Parathyroid adenoma (tissue), 2 donors: ENCODE measurements at regions not wholly inside any gene's neighbourhood (a gene's known extent, or its start where the extent isn't known, plus 50 kb on each side); places are given as distances from the start of the nearest gene placed in this dataset.
"Not testable (repeated sequence)": the region's sequence is repeated elsewhere in the genome, so short reads cannot be mapped to it uniquely, and the experiment has no call there.

Experiments
- H2AFZ ChIP-seq: fragments of 300-600 bp; sonication (generic); one replicate; pipeline ENCODE4 v1.7.0; 2017; ENCODE audit warnings: antibody characterized with exemption, mild to moderate bottlenecking
- H3K27ac ChIP-seq: fragments of 300-600 bp; sonication (generic); one replicate; pipeline ENCODE4 v1.7.0; 2017
- H3K27me3 ChIP-seq: fragments of 300-600 bp; sonication (generic); one replicate; pipeline ENCODE4 v1.7.0; 2017; ENCODE audit warnings: low read length; ENCODE audit not compliant: control insufficient read depth, insufficient read depth
- H3K36me3 ChIP-seq: fragments of 300-600 bp; sonication (generic); one replicate; pipeline ENCODE4 v1.7.0; 2017; ENCODE audit warnings: low read length; ENCODE audit not compliant: control insufficient read depth, insufficient read depth
- H3K4me1 ChIP-seq: fragments of 300-600 bp; sonication (generic); one replicate; pipeline ENCODE4 v1.7.0; 2017; ENCODE audit warnings: control low read depth
- H3K4me2 ChIP-seq: fragments of 300-600 bp; sonication (generic); one replicate; pipeline ENCODE4 v1.7.0; 2017; ENCODE audit warnings: low read length
- H3K4me3 ChIP-seq: fragments of 300-600 bp; sonication (generic); one replicate; pipeline ENCODE4 v1.7.0; 2017; ENCODE audit warnings: low read depth, low read length
- H3K79me2 ChIP-seq: fragments of 300-600 bp; sonication (generic); one replicate; pipeline ENCODE4 v1.7.0; 2017; ENCODE audit warnings: control low read depth
- H3K9ac ChIP-seq: fragments of 300-600 bp; sonication (generic); one replicate; pipeline ENCODE4 v1.7.0; 2017; ENCODE audit warnings: mild to moderate bottlenecking
- H3K9me3 ChIP-seq: fragments of 300-600 bp; sonication (generic); one replicate; pipeline ENCODE4 v1.7.0; 2017; ENCODE audit warnings: low read length; ENCODE audit not compliant: control insufficient read depth
- CTCF ChIP-seq: fragments of 300-600 bp; sonication (generic); IDR thresholded peaks from one replicate; pipeline ENCODE4 v1.7.0; 2017; ENCODE audit warnings: antibody characterized with exemption, mild to moderate bottlenecking
- donor health status: primary hyperparathyroidism.

GRCh38 chr4:181835348-181835747, 407.9 kb upstream of the TENM3 start:
- H3K79me2 ChIP-seq = no peaks in the 10 kb centered on the region
- no peaks in the 10 kb centered on the region for H3K4me1 ChIP-seq
- no peaks in the 10 kb centered on the region for H3K36me3 ChIP-seq
- no peak overlapping the region for H3K9ac ChIP-seq
- no peaks in the 10 kb centered on the region for H3K9me3 ChIP-seq
- no peak for TF ChIP-seq CTCF
- no peaks in the 10 kb centered on the region for H3K27me3 ChIP-seq
- no peak overlapping the region for H3K4me3 ChIP-seq
- no peak overlapping the region for H3K27ac ChIP-seq
- no peak overlapping the region for H2AFZ ChIP-seq
- no peak overlapping the region for H3K4me2 ChIP-seq

GRCh38 chr4:181838253-181838652, 404.9 kb upstream of the TENM3 start:
- H3K27me3 ChIP-seq = no peaks in the 10 kb centered on the region
- H3K79me2 ChIP-seq = no peaks in the 10 kb centered on the region
- no peak overlapping the region for H3K4me3 ChIP-seq
- H3K9me3 ChIP-seq = no peaks in the 10 kb centered on the region
- no peaks in the 10 kb centered on the region for H3K4me1 ChIP-seq
- no peaks in the 10 kb centered on the region for H3K36me3 ChIP-seq
- no peak overlapping the region for H3K9ac ChIP-seq
- no peak overlapping the region for H3K27ac ChIP-seq
- TF ChIP-seq CTCF = no peak
- no peak overlapping the region for H3K4me2 ChIP-seq
- no peak overlapping the region for H2AFZ ChIP-seq

GRCh38 chr4:181843797-181844196, 399.4 kb upstream of the TENM3 start:
- H3K9ac ChIP-seq, H2AFZ ChIP-seq, H3K36me3 ChIP-seq, H3K4me2 ChIP-seq, H3K27ac ChIP-seq, H3K27me3 ChIP-seq, H3K4me3 ChIP-seq, H3K79me2 ChIP-seq, H3K9me3 ChIP-seq, H3K4me1 ChIP-seq: not testable (repeated sequence)

- no peaks in the 10 kb centered on the region for H3K36me3 ChIP-seq
- H3K27ac ChIP-seq = no peak overlapping the region
- H2AFZ ChIP-seq = no peak overlapping the region
- H3K9ac ChIP-seq = no peak overlapping the region
- H3K4me3 ChIP-seq = no peak overlapping the region
- no peaks in the 10 kb centered on the region for H3K79me2 ChIP-seq
- no peaks in the 10 kb centered on the region for H3K27me3 ChIP-seq
- no peak for TF ChIP-seq CTCF
- H3K4me2 ChIP-seq = no peak overlapping the region
- H3K9me3 ChIP-seq = no peaks in the 10 kb centered on the region
- H3K4me1 ChIP-seq = no peaks in the 10 kb centered on the region
Observed at GRCh38 chr4:181845617-181846016, 397.6 kb upstream of the TENM3 start.

GRCh38 chr4:181846934-181847333, 396.3 kb upstream of the TENM3 start:
- Histone ChIP-seq H3K4me1 (no peaks in the 10 kb centered on the region), H3K27ac (no peak overlapping the region), H3K4me2 (no peak overlapping the region), H3K9me3 (no peaks in the 10 kb centered on the region), H3K27me3 (no peaks in the 10 kb centered on the region), H3K79me2 (no peaks in the 10 kb centered on the region), H3K36me3 (no peaks in the 10 kb centered on the region), H3K9ac (no peak overlapping the region), H2AFZ (no peak overlapping the region), H3K4me3 (no peak overlapping the region)
- no peak for TF ChIP-seq CTCF
